GM21390 (cell line): ENCODE measurements at regions not wholly inside any gene's neighbourhood (a gene's known extent, or its start where the extent isn't known, plus 50 kb on each side); places are given as distances from the start of the nearest gene placed in this dataset.
"Not testable (repeated sequence)": the region's sequence is repeated elsewhere in the genome, so short reads cannot be mapped to it uniquely, and the experiment has no call there.

Experiments
- ATAC-seq: cut with Tn5 transposase; IDR thresholded peaks from one replicate; pipeline ENCODE4 v1.9.1; 2021; ENCODE audit not compliant: unreplicated experiment

- no peak for ATAC-seq
Measured at GRCh38 chr3:99321261-99321660, 317.1 kb upstream of the COL8A1 start.

- no peak for ATAC-seq
Measured at GRCh38 chr3:99319961-99320360, 318.4 kb upstream of the COL8A1 start.

- ATAC-seq: no peak
Measured at GRCh38 chr3:99319450-99319849, 318.9 kb upstream of the COL8A1 start.

GRCh38 chr3:99317201-99317600, 321.2 kb upstream of the COL8A1 start:
- no peak for ATAC-seq

GRCh38 chr3:99315896-99316295, 322.5 kb upstream of the COL8A1 start:
- ATAC-seq: no peak

- ATAC-seq: no peak
Measured at GRCh38 chr3:99313485-99313884, 324.9 kb upstream of the COL8A1 start.

DNA sequence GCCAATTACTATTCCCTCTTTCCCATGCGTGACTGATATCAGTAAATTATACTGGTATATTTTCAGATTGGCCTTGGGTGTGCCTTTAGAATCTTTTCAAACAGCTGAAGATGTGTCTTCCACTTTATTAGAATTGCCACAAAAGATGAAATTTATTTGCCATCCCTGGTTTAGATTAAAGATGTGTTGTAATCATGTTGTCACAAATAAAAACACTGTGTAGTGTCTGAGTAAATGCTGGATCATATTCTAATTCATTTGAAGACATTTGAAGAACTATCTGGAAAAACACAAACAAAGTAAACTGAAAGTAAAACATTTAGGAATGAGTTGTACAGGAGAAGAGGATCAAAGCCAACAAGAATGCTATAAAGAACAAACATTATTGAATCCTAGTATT, 339.7 kb upstream of the COL8A1 start:
- no peak for ATAC-seq

GRCh38 chr3:99295836-99296235, 342.6 kb upstream of the COL8A1 start:
- ATAC-seq: no peak

- ATAC-seq: not testable (repeated sequence)
Measured at GRCh38 chr3:99294092-99294491, 344.3 kb upstream of the COL8A1 start.

DNA sequence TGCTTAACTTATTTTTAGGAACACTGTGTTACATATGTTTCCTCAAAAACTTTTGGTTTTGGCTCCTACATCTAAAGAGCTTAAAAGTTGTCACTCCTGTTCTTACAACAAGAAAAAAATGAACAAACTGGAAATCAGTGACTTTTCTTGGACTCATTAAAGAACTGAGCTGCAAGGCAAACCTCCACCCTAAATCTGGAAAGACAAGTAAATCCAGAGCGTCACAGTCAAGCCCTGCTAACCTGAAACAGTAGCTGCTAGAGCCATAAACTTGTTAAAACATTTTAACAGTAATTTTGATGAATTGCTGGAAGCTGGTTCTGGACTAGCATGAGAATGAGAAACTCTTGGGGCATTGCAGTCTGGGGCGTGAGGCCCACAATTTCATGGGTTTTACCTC, 350.5 kb upstream of the COL8A1 start:
- ATAC-seq: no peak

GRCh38 chr3:99286266-99286845, 352.0 kb upstream of the COL8A1 start:
- no peak for ATAC-seq

GRCh38 chr3:99269606-99270351, 368.3 kb upstream of the DCBLD2 start:
- ATAC-seq: no peak

GRCh38 chr3:99256788-99257187, 355.3 kb upstream of the DCBLD2 start:
- ATAC-seq: no peak

DNA sequence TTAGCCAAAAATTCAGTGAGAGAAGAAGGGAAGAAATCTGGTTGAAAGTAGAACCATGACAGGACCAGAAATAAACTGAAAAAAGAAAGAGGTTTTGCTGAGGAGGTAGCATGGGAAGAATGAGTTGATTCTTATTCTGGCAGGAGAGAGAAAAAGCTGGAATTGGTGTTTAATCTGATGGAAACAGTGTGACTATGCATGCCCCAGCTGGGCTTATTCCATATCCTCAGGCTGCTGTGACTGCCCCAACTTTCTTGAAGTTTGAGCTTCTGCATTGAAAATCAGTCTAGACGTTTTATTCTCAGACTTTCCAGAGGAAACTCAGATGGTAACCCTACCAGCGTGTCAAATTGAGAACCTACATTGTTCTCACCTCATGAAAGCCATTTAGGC, 352.5 kb upstream of the DCBLD2 start:
- ATAC-seq: no peak

- ATAC-seq: no peak
Measured at GRCh38 chr3:99250821-99251355, 349.4 kb upstream of the DCBLD2 start.

GRCh38 chr3:99250272-99250671, 348.8 kb upstream of the DCBLD2 start:
- no peak for ATAC-seq

GRCh38 chr3:99249627-99250026, 348.1 kb upstream of the DCBLD2 start:
- ATAC-seq: no peak

GRCh38 chr3:99248913-99249312, 347.4 kb upstream of the DCBLD2 start:
- no peak for ATAC-seq

GRCh38 chr3:99248130-99248529, 346.6 kb upstream of the DCBLD2 start:
- ATAC-seq: no peak

GRCh38 chr3:99246010-99246654, 344.6 kb upstream of the DCBLD2 start:
- ATAC-seq: no peak

DNA sequence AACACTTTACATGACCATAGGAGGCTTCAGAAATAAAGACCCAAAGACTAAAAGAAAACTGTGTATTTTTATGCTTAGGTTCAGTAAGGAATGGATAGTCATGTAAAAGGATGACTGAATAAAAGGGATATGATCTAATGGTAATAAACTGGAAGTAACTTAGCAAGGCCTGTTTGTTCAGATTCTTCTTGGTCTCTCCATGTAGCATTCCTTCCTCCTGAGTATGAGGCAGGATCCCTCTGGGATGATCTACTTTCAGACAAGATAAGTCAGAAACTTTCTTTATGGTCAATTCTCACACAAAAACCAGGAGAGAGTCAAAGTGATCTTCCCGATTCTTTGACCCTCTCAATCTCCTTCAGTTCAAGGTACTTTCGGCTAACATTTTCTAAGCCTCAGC, 340.8 kb upstream of the DCBLD2 start:
- ATAC-seq: no peak

GRCh38 chr3:99240700-99241099, 339.2 kb upstream of the DCBLD2 start:
- ATAC-seq: no peak
